ENCODE measurements at regions not wholly inside any gene's neighbourhood (a gene's known extent, or its start where the extent isn't known, plus 50 kb on each side); places are given as distances from the start of the nearest gene placed in this dataset.

GRCh38 chr5:6875376-6875775, 162.1 kb downstream of the TENT4A start:
- Mint-ChIP-seq H3K4me1 (ENCODE audit: insufficient read depth, unreplicated experiment) (no peaks in the 10 kb centered on the region), H3K4me3 (ENCODE audit: unreplicated experiment) (no peak overlapping the region), H3K9me3 (ENCODE audit: unreplicated experiment) (no peaks in the 10 kb centered on the region), H3K36me3 (ENCODE audit: insufficient read depth, unreplicated experiment) (no peaks in the 10 kb centered on the region), H3K27me3 (ENCODE audit: insufficient read depth, unreplicated experiment) (peaks cover 29% of the 10 kb centered on the region), H3K27ac (ENCODE audit: low read depth, unreplicated experiment) (no peak overlapping the region)
- intact Hi-C loops (cut with micrococcal nuclease) = no loop called here
- no peak for TF ChIP-seq CTCF (IDR thresholded peaks at IDR 0.05; ENCODE audit: unreplicated experiment)
- DNase-seq (ENCODE audit: unreplicated experiment) = peak; percentile 13
- POLR2A ChIA-PET = no interaction called here
- BruUV-seq (replicated peaks) = no TSS peak
- CTCF ChIA-PET = interaction anchor here (0.7 kb wide), 1 partner anchor 132 kb away, joined by 6 read pairs; no protein-coding TSS in a partner anchor

GRCh38 chr5:6877986-6878828, 165.0 kb downstream of the TENT4A start:
- H3K27ac Mint-ChIP-seq (ENCODE audit: low read depth, unreplicated experiment) = no peak overlapping the region
- H3K9me3 Mint-ChIP-seq (ENCODE audit: unreplicated experiment) = no peaks in the 10 kb centered on the region
- POLR2A ChIA-PET = no interaction called here
- no peaks in the 10 kb centered on the region for H3K4me1 Mint-ChIP-seq (ENCODE audit: insufficient read depth, unreplicated experiment)
- no peak for DNase-seq (ENCODE audit: unreplicated experiment)
- CTCF ChIA-PET = no interaction called here
- H3K4me3 Mint-ChIP-seq (ENCODE audit: unreplicated experiment) = no peak overlapping the region
- H3K36me3 Mint-ChIP-seq (ENCODE audit: insufficient read depth, unreplicated experiment) = no peaks in the 10 kb centered on the region
- TF ChIP-seq CTCF (IDR thresholded peaks at IDR 0.05; ENCODE audit: unreplicated experiment) = no peak
- no TSS peak for BruUV-seq (replicated peaks)
- peaks cover 30% of the 10 kb centered on the region for H3K27me3 Mint-ChIP-seq (ENCODE audit: insufficient read depth, unreplicated experiment)
- intact Hi-C loops (cut with micrococcal nuclease) = no loop called here

- no peak for TF ChIP-seq CTCF (IDR thresholded peaks at IDR 0.05; ENCODE audit: unreplicated experiment)
- Mint-ChIP-seq H3K4me3 (ENCODE audit: unreplicated experiment) (no peak overlapping the region), H3K36me3 (ENCODE audit: insufficient read depth, unreplicated experiment) (no peaks in the 10 kb centered on the region), H3K27ac (ENCODE audit: low read depth, unreplicated experiment) (no peak overlapping the region), H3K27me3 (ENCODE audit: insufficient read depth, unreplicated experiment) (no peaks in the 10 kb centered on the region), H3K9me3 (ENCODE audit: unreplicated experiment) (no peaks in the 10 kb centered on the region), H3K4me1 (ENCODE audit: insufficient read depth, unreplicated experiment) (no peaks in the 10 kb centered on the region)
- ChIA-PET POLR2A (no interaction called here), CTCF (no interaction called here)
- intact Hi-C loops (cut with micrococcal nuclease) = no loop called here
- BruUV-seq (replicated peaks) = no TSS peak
- no peak for DNase-seq (ENCODE audit: unreplicated experiment)
Observed at GRCh38 chr5:6885581-6885980, 172.3 kb downstream of the TENT4A start.

GRCh38 chr5:6886866-6887265, 173.6 kb downstream of the TENT4A start:
- no peaks in the 10 kb centered on the region for H3K36me3 Mint-ChIP-seq (ENCODE audit: insufficient read depth, unreplicated experiment)
- intact Hi-C loops (cut with micrococcal nuclease) = no loop called here
- no peaks in the 10 kb centered on the region for H3K9me3 Mint-ChIP-seq (ENCODE audit: unreplicated experiment)
- BruUV-seq (replicated peaks) = no TSS peak
- TF ChIP-seq CTCF (IDR thresholded peaks at IDR 0.05; ENCODE audit: unreplicated experiment) = no peak
- ChIA-PET CTCF (no interaction called here), POLR2A (no interaction called here)
- no peak overlapping the region for H3K27ac Mint-ChIP-seq (ENCODE audit: low read depth, unreplicated experiment)
- H3K27me3 Mint-ChIP-seq (ENCODE audit: insufficient read depth, unreplicated experiment) = no peaks in the 10 kb centered on the region
- H3K4me3 Mint-ChIP-seq (ENCODE audit: unreplicated experiment) = no peak overlapping the region
- no peaks in the 10 kb centered on the region for H3K4me1 Mint-ChIP-seq (ENCODE audit: insufficient read depth, unreplicated experiment)
- no peak for DNase-seq (ENCODE audit: unreplicated experiment)

All from MCF 10A (cell line).